Loucy (cell line): ENCODE measurements at regions not wholly inside any gene's neighbourhood (a gene's known extent, or its start where the extent isn't known, plus 50 kb on each side); places are given as distances from the start of the nearest gene placed in this dataset.

Source experiments
- CTCF ChIP-seq: fragments of 200-600 bp; sonication (generic); conservative IDR thresholded peaks from 2 replicates; pipeline ENCODE4 v1.5.1; 2014; ENCODE audit warnings: mild to moderate bottlenecking, antibody characterized with exemption, low read length
- EZH2phosphoT487 ChIP-seq: fragments of 200-600 bp; IDR thresholded peaks from 2 replicates; pipeline ENCODE4 v1.6.1; 2018; ENCODE audit warnings: antibody characterized with exemption, mild to moderate bottlenecking, moderate library complexity, borderline replicate concordance

- TF ChIP-seq CTCF (no peak), EZH2phosphoT487 (no peak)
Observed at GRCh38 chr6:111984081-111984480, 69.8 kb upstream of the CCN6 start.
